Neural cell (in vitro differentiated cells): ENCODE measurements at regions not wholly inside any gene's neighbourhood (a gene's known extent, or its start where the extent isn't known, plus 50 kb on each side); places are given as distances from the start of the nearest gene placed in this dataset.

Experiments
- CTCF ChIP-seq: fragments of 450-650 bp; IDR thresholded peaks from 2 replicates; pipeline ENCODE4 v1.5.1; 2014; ENCODE audit warnings: antibody characterized with exemption, mild to moderate bottlenecking, moderate library complexity; ENCODE audit not compliant: poor library complexity, severe bottlenecking
- EP300 ChIP-seq: fragments of 450-650 bp; conservative IDR thresholded peaks from 2 replicates; pipeline ENCODE4 v1.6.1; 2014; ENCODE audit warnings: antibody characterized with exemption, mild to moderate bottlenecking, moderate library complexity; ENCODE audit not compliant: poor library complexity, severe bottlenecking
- EZH2 ChIP-seq: fragments of 200-600, 300-800 bp; shearing (Covaris generic), sonication (generic); IDR thresholded peaks from 2 replicates; pipeline ENCODE4 v1.6.1; 2014; ENCODE audit warnings: antibody characterized with exemption, low read length, borderline replicate concordance, mild to moderate bottlenecking; ENCODE audit not compliant: insufficient read depth, poor library complexity, severe bottlenecking
- POLR2AphosphoS5 ChIP-seq: IDR thresholded peaks from 2 replicates; pipeline ENCODE4 v1.6.1; 2012
- RAD21 ChIP-seq: fragments of 450-650 bp; conservative IDR thresholded peaks from 2 replicates; pipeline ENCODE4 v1.6.1; 2014; ENCODE audit warnings: antibody characterized with exemption, mild to moderate bottlenecking, moderate library complexity
- TAF1 ChIP-seq: IDR thresholded peaks from 2 replicates; pipeline ENCODE4 v1.6.1; 2012; ENCODE audit warnings: low read depth

- TF ChIP-seq CTCF (no peak), POLR2AphosphoS5 (no peak), EZH2 (no peak), TAF1 (no peak), EP300 (no peak), RAD21 (no peak)
Measured at GRCh38 chr2:120448436-120448835, 102.5 kb downstream of the INHBB start.
